ENCODE measurements at regions not wholly inside any gene's neighbourhood (a gene's known extent, or its start where the extent isn't known, plus 50 kb on each side); places are given as distances from the start of the nearest gene placed in this dataset.

- TF ChIP-seq EZH2 (IDR thresholded peaks at IDR 0.05) = no peak
- no peak for TF ChIP-seq POLR2AphosphoS5 (IDR thresholded peaks at IDR 0.05; ENCODE audit: borderline replicate concordance, low read depth, low read length)
Measured at GRCh38 chr16:35152067-35152627, 1692.7 kb downstream of the TP53TG3F start.
